Aorta (tissue), 5 donors: ENCODE measurements at regions not wholly inside any gene's neighbourhood (a gene's known extent, or its start where the extent isn't known, plus 50 kb on each side); places are given as distances from the start of the nearest gene placed in this dataset.

Experiments used
- ATAC-seq: fragments of 200-7000 bp; cut with Tn5 transposase; one replicate; pipeline ENCODE4 v1.9.1; 2022; ENCODE audit warnings: moderate library complexity; ENCODE audit not compliant: low FRiP score
- DNase-seq, 2 donors: peaks; one replicate each; pipeline ENCODE4 v3.0.0-alpha.2; 2020
- H3K27ac ChIP-seq, 2 donors: one replicate each; pipeline ENCODE4 v1.5.1; 2013; ENCODE audit warnings: low read length in 2 of 2, mild to moderate bottlenecking in 2 of 2, moderate library complexity in 2 of 2, control low read depth in 1 of 2, inconsistent platforms in 1 of 2, low read depth in 1 of 2
- H3K27me3 ChIP-seq, 2 donors: one replicate each; pipeline ENCODE4 v1.6.1; 2013; ENCODE audit warnings: control low read depth in 1 of 2, low read length in 1 of 2, mild to moderate bottlenecking in 1 of 2, moderate library complexity in 1 of 2; ENCODE audit not compliant: insufficient read depth in 2 of 2, control insufficient read depth in 1 of 2
- H3K36me3 ChIP-seq, 2 donors: one replicate each; pipeline ENCODE4 v1.6.1; 2013; ENCODE audit warnings: control low read depth in 1 of 2, low read length in 1 of 2, mild to moderate bottlenecking in 1 of 2; ENCODE audit not compliant: insufficient read depth in 2 of 2, control insufficient read depth in 1 of 2
- H3K4me1 ChIP-seq, 2 donors: one replicate each; pipeline ENCODE4 v1.6.1; 2013; ENCODE audit warnings: low read length in 2 of 2, control low read depth in 1 of 2, mild to moderate bottlenecking in 1 of 2, moderate library complexity in 1 of 2; ENCODE audit not compliant: insufficient read depth in 2 of 2, control insufficient read depth in 1 of 2
- H3K4me3 ChIP-seq, 2 donors: one replicate each; pipeline ENCODE4 v1.5.1; 2013; ENCODE audit warnings: low read length in 2 of 2, control low read depth in 1 of 2, mild to moderate bottlenecking in 1 of 2
- H3K9me3 ChIP-seq: one replicate; pipeline ENCODE4 v1.6.1; 2013; ENCODE audit warnings: mild to moderate bottlenecking, low read length; ENCODE audit not compliant: control insufficient read depth
- WGBS, 2 donors: extraction: QIAGEN DNeasy Blood & Tissue Kit; methylation state at CpG; one replicate each; pipeline ENCODE4 v1.1.7; 2013; 5-methylcytosine and 5-hydroxymethylcytosine counted together
- intact Hi-C, 2 donors: fragments of 100-400 bp; cut with DNase I; formaldehyde crosslinking; loops; one replicate each; pipeline versions ENCODE4 v1.14.2 to v1.15.0; 2022
- donor health status: healthy with polysubstance abuse.
- donor health status: Bipolar disorder and iron deficiency.
- donor health status: DM: no; HTN: no; CAD: no.
- donor health status: DM: no; HTN: no; CAD: no.
- donor health status: DM: yes; HTN: yes; CAD: no.

- no peak for DNase-seq
- Histone ChIP-seq H3K4me1 (no peaks in the 10 kb centered on the region), H3K4me3 (no peak overlapping the region), H3K36me3 (no peaks in the 10 kb centered on the region), H3K27ac (no peak overlapping the region), H3K27me3 (no peaks in the 10 kb centered on the region), H3K9me3 (no peaks in the 10 kb centered on the region)
- intact Hi-C loops, result no loop called here
- ATAC-seq, result no peak
- 57 to 74% methylated on average over 1 of the region's 1 CpG for WGBS, 2 donors
Observed at GRCh38 chr11:79890272-79890671, 449.4 kb upstream of the TENM4 start.

- no peaks in the 10 kb centered on the region for H3K4me1 ChIP-seq
- ATAC-seq (no peak), DNase-seq (no peak)
- 75 to 76% methylated on average over 6 of the region's 6 CpGs for WGBS, 2 donors
- H3K27me3 ChIP-seq, result no peaks in the 10 kb centered on the region
- H3K27ac ChIP-seq, result no peak overlapping the region
- intact Hi-C loops, result no loop called here
- no peak overlapping the region for H3K4me3 ChIP-seq
- H3K9me3 ChIP-seq, result peaks cover 2% of the 10 kb centered on the region
- H3K36me3 ChIP-seq, result no peaks in the 10 kb centered on the region
Observed at GRCh38 chr11:79864882-79865281, 424.1 kb upstream of the TENM4 start.

- Histone ChIP-seq H3K4me3 (no peak overlapping the region), H3K36me3 (no peaks in the 10 kb centered on the region), H3K4me1 (no peaks in the 10 kb centered on the region), H3K27me3 (no peaks in the 10 kb centered on the region), H3K27ac (no peak overlapping the region), H3K9me3 (peaks cover 2% of the 10 kb centered on the region)
- 66 to 68% methylated on average over 3 of the region's 3 CpGs for WGBS, 2 donors
- DNase-seq (no peak), ATAC-seq (no peak)
- intact Hi-C loops, result no loop called here
Observed at GRCh38 chr11:79860336-79860735, 419.5 kb upstream of the TENM4 start.

DNA sequence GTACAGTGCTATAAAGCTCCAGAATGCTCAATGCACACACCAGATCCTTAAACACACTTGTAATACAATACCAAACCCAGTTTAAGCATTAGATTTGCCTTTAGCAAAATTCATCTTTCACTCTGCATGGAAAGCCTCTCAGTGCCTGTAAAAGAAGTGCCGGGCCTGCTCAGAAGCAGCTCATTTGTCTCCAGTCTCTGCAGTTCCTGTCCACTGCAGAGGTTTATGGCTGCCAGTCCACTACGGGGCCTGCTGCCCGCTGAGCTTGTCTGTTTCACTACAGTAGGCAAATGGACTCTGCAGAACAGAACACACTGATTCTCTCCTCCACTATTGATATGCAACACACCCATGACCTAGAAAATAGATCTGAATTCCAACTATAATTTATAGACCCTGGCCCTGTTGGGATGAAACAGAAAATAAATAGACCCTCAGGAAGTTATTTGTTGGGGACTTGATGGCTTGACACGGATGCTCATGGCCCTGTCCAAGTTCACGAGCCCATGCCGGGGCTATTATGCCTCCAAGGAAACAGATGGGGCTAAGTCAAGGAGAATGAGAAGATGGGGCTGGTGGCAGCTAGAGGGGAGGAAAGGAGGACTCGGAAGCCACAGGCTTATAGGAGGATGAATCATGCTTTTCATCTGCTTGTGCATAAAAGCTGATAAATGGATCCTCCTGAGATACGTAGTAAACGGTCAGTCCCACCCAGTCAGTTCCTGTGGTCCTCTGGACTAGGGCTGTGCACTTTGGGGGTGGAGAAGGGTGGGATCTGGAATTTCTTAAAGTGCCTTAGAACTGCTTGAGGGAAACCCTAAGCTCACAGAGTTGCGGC lies 416.8 kb upstream of the TENM4 start:
- Histone ChIP-seq H3K9me3 (no peaks in the 10 kb centered on the region), H3K27ac (no peak overlapping the region), H3K4me3 (no peak overlapping the region), H3K36me3 (no peaks in the 10 kb centered on the region), H3K27me3 (no peaks in the 10 kb centered on the region), H3K4me1 (no peaks in the 10 kb centered on the region)
- ATAC-seq (peak; percentile 26), DNase-seq (no peak)
- intact Hi-C loops, result no loop called here
- WGBS, 2 donors, result 79 to 81% methylated on average over 10 of the region's 10 CpGs

- no peaks in the 10 kb centered on the region for H3K27me3 ChIP-seq
- H3K36me3 ChIP-seq, result no peaks in the 10 kb centered on the region
- intact Hi-C loops, result no loop called here
- ATAC-seq (no peak), DNase-seq (no peak)
- H3K27ac ChIP-seq, result no peak overlapping the region
- H3K4me3 ChIP-seq, result no peak overlapping the region
- H3K4me1 ChIP-seq, result no peaks in the 10 kb centered on the region
- H3K9me3 ChIP-seq, result peaks cover 3% of the 10 kb centered on the region
Observed at GRCh38 chr11:79852176-79852575, 411.3 kb upstream of the TENM4 start.

GRCh38 chr11:79845002-79845709 lies 404.3 kb upstream of the TENM4 start:
- ATAC-seq, result no peak
- intact Hi-C loops, result no loop called here
- Histone ChIP-seq H3K9me3 (no peaks in the 10 kb centered on the region), H3K27ac (no peak overlapping the region), H3K36me3 (no peaks in the 10 kb centered on the region), H3K4me3 (no peak overlapping the region), H3K4me1 (no peaks in the 10 kb centered on the region), H3K27me3 (no peaks in the 10 kb centered on the region)
- no peak for DNase-seq
- WGBS, 2 donors, result 33 to 37% methylated on average over 3 of the region's 3 CpGs

GRCh38 chr11:79834015-79834414 lies 393.2 kb upstream of the TENM4 start:
- 92 to 93% methylated on average over 1 of the region's 1 CpG for WGBS, 2 donors
- ATAC-seq, result no peak

DNA sequence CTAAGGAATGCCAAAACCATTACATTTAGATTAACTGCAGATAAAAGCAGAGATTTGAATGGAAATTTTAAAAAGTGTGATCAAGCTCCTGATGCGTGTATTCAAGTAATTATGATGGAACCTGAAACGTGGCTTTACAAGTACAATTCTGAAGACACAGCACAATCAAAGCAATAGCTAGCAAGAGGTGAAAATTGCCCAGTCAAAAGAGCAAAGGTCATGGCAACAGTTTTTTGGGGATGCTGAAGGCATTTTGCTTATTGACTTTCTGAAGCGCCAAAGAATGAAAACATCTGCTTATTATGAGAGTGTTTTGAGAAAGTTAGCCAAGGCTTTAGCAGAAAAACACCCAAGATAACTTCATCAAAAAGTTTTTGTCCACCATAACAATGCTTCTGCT lies 389.6 kb upstream of the TENM4 start:
- Histone ChIP-seq H3K36me3 (no peaks in the 10 kb centered on the region), H3K9me3 (no peaks in the 10 kb centered on the region), H3K27ac (no peak overlapping the region), H3K27me3 (no peaks in the 10 kb centered on the region), H3K4me1 (no peaks in the 10 kb centered on the region), H3K4me3 (no peak overlapping the region)
- intact Hi-C loops, result no loop called here
- DNase-seq (no peak), ATAC-seq (no peak)
- WGBS, 2 donors, result 79 to 80% methylated on average over 3 of the region's 3 CpGs

More at GRCh38 chr11:79834015-79834414, 393.2 kb upstream of the TENM4 start:
- no peak overlapping the region for H3K4me3 ChIP-seq
- H3K27ac ChIP-seq, result no peak overlapping the region
- no peaks in the 10 kb centered on the region for H3K36me3 ChIP-seq
- DNase-seq, result no peak
- no peaks in the 10 kb centered on the region for H3K4me1 ChIP-seq
- no peaks in the 10 kb centered on the region for H3K27me3 ChIP-seq
- H3K9me3 ChIP-seq, result no peaks in the 10 kb centered on the region
- intact Hi-C loops, result no loop called here

DNA sequence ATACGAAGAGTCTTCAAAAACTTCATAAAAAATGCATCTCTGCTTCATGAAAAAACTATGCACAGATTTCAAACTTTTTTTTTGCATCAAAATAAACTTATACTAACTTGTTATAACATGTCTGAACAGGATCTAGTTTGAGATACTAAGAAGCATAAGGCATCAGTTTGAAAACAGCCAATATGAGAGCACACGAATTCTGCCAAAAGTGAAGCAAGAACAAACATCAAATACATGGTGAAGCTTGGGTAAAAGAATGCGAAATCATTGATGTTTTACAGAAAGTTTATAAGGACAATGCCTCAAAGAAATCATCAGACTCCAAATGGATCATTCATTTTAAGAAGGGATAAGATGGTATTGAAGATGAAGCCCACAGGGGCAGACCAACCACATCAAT lies 389.1 kb upstream of the TENM4 start:
- H3K9me3 ChIP-seq, result no peaks in the 10 kb centered on the region
- no peaks in the 10 kb centered on the region for H3K4me1 ChIP-seq
- H3K27ac ChIP-seq, result no peak overlapping the region
- 90 to 95% methylated on average over 3 of the region's 3 CpGs for WGBS, 2 donors
- H3K27me3 ChIP-seq, result no peaks in the 10 kb centered on the region
- DNase-seq (no peak), ATAC-seq (no peak)
- H3K4me3 ChIP-seq, result no peak overlapping the region
- intact Hi-C loops, result no loop called here
- H3K36me3 ChIP-seq, result no peaks in the 10 kb centered on the region
